ENCODE measurements at regions not wholly inside any gene's neighbourhood (a gene's known extent, or its start where the extent isn't known, plus 50 kb on each side); places are given as distances from the start of the nearest gene placed in this dataset.

DNA sequence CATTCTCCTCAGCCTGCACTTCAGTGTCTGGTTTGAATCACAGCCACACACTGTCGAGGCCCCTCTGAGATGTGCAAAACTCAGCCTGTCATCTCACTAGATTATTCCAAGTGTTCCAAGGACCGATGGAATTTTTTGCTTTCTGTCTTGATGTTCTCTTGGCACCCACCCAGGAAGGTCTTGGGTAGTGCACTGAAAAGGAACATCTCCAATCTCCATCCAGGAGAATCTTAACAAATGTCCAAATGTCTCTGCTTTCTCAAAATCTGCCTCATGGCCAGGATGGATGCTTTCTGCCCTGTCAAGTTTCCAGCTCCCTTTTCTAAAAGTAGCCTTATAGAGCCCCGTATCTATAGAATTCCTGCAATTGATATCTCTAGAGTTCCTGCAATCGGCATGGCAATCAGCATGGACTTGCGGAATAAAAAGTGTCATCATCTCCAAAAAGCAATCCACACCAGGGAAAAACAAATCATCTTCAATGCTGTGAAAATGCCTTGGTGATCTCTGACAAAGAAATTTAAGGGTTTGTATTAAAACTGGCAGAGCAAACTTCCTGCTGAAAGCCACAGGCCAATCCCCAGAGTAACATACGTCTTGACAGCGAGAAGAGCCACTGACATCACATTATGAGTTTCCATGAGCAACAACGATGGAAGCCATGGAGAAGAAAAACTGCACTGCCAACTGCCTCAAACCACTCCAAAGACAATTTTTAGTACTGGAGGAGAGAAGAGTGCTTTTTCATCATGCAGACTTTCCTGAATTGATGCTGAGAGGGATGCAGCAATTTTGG lies 215.3 kb upstream of the FAM9B start:
- no peaks in the 10 kb centered on the region for H3K27me3 ChIP-seq (ENCODE audit: insufficient read depth, low read length)
- H3K27ac ChIP-seq (ENCODE audit: low read length), result no peak overlapping the region
- no peaks in the 10 kb centered on the region for H3K36me3 ChIP-seq (ENCODE audit: insufficient read depth, low read depth, low read length)
- peaks cover 8% of the 10 kb centered on the region; the same call in 1 of the 2 replicates for H3K9me3 ChIP-seq (ENCODE audit: insufficient read depth, low read depth, low read length)
- peaks cover 14% of the 10 kb centered on the region for H3K4me1 ChIP-seq (ENCODE audit: insufficient read depth, low read length)
- H3K9ac ChIP-seq (ENCODE audit: low read depth, low read length), result no peak overlapping the region
- no peak overlapping the region for H3K4me3 ChIP-seq (ENCODE audit: low read length)

DNA sequence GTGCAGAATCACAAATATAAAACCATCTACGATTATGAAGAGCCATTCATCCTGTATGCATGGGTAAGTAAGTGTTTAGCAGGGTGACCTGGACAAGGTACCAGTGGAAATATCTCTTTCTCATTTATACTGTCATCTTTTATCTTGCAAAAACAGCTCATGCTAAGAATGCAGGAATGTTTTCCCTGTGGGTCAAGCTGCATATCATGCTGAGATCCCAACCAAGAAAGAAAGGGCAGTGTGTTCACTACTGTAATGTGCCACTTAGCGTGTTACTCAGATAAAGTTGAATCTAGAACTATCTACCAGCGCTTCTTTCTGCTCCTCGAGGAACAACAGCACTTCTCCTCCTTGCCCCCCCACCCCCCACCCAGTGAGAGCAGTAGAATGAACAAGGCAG lies 212.7 kb upstream of the TBL1X start:
- H3K4me1 ChIP-seq (ENCODE audit: insufficient read depth, low read length), result peaks cover 14% of the 10 kb centered on the region
- H3K27ac ChIP-seq (ENCODE audit: low read length), result peak overlapping the region; percentile 47
- no peak overlapping the region; the same call in 1 of the 2 replicates for H3K4me3 ChIP-seq (ENCODE audit: low read length)
- H3K36me3 ChIP-seq (ENCODE audit: insufficient read depth, low read depth, low read length), result no peaks in the 10 kb centered on the region
- peaks cover 8% of the 10 kb centered on the region; the same call in 1 of the 2 replicates for H3K9me3 ChIP-seq (ENCODE audit: insufficient read depth, low read depth, low read length)
- no peak overlapping the region for H3K9ac ChIP-seq (ENCODE audit: low read depth, low read length)
- H3K27me3 ChIP-seq (ENCODE audit: insufficient read depth, low read length), result no peaks in the 10 kb centered on the region

DNA sequence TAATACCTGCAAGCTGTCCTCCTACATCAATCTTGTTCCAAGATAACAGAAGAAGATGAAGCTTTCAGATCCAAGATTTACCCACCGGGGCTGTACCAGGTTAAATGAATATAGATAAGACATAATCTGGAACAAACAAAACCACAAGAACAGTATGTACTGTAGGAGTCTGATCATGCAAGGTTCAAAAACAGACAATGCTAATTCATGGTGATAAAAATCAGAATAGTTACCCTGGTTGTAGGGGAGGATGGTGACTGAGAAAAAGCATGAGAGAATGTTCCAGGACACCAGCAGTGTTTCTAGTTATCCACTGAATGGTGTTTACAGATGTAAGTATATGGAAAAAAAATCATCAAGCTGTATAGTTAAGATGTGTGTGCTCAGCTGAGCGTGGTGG lies 211.6 kb upstream of the TBL1X start:
- Histone ChIP-seq H3K27me3 (ENCODE audit: insufficient read depth, low read length) (no peaks in the 10 kb centered on the region), H3K4me1 (ENCODE audit: insufficient read depth, low read length) (peaks cover 14% of the 10 kb centered on the region), H3K27ac (ENCODE audit: low read length) (no peak overlapping the region), H3K9me3 (ENCODE audit: insufficient read depth, low read depth, low read length) (peaks cover 8% of the 10 kb centered on the region; the same call in 1 of the 2 replicates), H3K4me3 (ENCODE audit: low read length) (no peak overlapping the region), H3K9ac (ENCODE audit: low read depth, low read length) (no peak overlapping the region), H3K36me3 (ENCODE audit: insufficient read depth, low read depth, low read length) (no peaks in the 10 kb centered on the region)

DNA sequence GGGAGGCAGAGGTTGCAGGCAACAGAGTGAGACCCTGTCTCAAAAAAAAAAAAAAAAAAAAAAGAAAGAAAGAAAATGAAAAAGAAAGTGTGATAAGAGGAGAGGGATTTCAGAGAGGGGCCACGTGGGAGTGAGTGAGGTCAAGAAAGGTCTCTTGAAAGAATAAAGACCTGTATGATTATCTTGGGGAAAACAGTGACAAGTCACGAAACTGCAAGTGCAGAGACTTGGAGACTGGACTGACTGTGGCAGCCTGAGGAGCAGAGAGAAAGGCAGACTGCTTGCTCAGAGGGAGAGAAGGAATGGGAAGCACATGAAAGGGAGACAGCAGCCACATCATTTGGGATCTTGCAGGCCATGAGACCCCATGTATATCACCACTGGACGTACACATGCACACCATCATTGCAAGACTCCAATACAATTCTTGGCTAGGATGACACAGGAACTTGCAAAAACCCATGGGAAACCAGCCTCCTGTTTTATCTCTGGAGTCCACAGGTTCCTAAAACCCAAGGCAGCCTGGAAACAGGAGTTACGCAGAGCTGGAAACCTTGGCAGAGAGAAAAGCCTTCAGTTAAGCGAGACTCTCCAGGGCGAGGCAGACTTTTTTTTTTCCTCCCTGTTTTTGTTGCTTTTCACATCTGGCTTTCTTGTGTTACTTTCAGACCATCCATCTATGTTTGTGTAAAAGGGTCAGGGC lies 207.0 kb upstream of the TBL1X start:
- Histone ChIP-seq H3K27ac (ENCODE audit: low read length) (no peak overlapping the region), H3K9me3 (ENCODE audit: insufficient read depth, low read depth, low read length) (no peaks in the 10 kb centered on the region), H3K36me3 (ENCODE audit: insufficient read depth, low read depth, low read length) (no peaks in the 10 kb centered on the region), H3K9ac (ENCODE audit: low read depth, low read length) (no peak overlapping the region), H3K27me3 (ENCODE audit: insufficient read depth, low read length) (no peaks in the 10 kb centered on the region), H3K4me1 (ENCODE audit: insufficient read depth, low read length) (no peaks in the 10 kb centered on the region), H3K4me3 (ENCODE audit: low read length) (no peak overlapping the region)

DNA sequence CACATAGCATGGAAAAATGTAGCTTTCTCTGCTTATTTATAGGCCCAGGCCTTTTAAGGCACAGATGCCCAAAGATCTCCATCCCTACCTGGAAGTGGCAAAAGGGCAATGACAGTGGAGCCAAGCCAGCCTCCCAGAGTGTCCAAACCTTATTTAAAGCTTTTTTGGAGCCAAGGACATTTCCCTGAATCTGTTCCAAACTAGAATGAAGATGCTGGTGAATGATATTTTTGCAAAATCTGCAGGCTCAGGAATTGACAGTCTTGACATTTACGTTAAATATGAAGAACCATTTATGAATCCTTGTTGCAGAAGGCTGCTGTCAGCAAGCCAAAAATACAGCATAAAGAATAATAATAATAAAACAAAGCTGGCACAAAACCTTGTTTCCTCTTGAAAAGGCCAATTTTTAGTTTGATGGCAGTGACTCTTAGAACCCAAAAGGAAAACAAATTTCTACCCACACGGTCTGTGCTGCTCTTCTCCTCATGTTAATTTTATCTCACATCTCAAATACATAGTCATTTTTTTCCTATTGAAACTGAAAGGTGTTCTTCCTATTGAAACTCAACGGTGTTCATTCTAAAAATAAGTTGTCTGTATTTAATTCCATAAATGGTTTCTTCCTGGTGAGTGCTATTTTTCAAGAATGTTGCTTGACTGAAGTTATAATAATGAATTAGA lies 206.3 kb upstream of the TBL1X start:
- no peak overlapping the region for H3K4me3 ChIP-seq (ENCODE audit: low read length)
- H3K9ac ChIP-seq (ENCODE audit: low read depth, low read length), result no peak overlapping the region
- H3K9me3 ChIP-seq (ENCODE audit: insufficient read depth, low read depth, low read length), result no peaks in the 10 kb centered on the region
- H3K27ac ChIP-seq (ENCODE audit: low read length), result no peak overlapping the region
- H3K27me3 ChIP-seq (ENCODE audit: insufficient read depth, low read length), result no peaks in the 10 kb centered on the region
- no peaks in the 10 kb centered on the region for H3K4me1 ChIP-seq (ENCODE audit: insufficient read depth, low read length)
- H3K36me3 ChIP-seq (ENCODE audit: insufficient read depth, low read depth, low read length), result no peaks in the 10 kb centered on the region

DNA sequence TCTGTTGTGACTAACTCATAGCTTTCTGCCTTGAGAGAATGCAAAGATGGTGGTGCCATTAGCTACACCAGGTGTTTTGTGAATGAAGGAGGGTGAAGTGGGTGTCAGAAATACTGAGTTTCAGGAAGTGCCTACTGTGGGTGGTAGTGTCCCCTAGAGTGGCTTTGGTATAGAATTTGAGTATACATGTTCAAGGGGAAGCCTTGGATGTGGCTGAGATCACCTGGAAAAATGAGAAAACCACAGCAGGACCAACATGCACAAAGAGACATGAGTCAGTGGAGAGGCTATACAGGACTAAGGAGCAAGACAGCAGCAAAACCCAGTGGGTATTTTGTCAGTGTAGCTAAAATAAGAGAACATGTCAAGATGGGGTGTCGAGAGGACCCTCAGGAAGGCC lies 204.3 kb upstream of the TBL1X start:
- Histone ChIP-seq H3K27ac (ENCODE audit: low read length) (no peak overlapping the region), H3K9me3 (ENCODE audit: insufficient read depth, low read depth, low read length) (no peaks in the 10 kb centered on the region), H3K36me3 (ENCODE audit: insufficient read depth, low read depth, low read length) (no peaks in the 10 kb centered on the region), H3K4me1 (ENCODE audit: insufficient read depth, low read length) (no peaks in the 10 kb centered on the region), H3K27me3 (ENCODE audit: insufficient read depth, low read length) (no peaks in the 10 kb centered on the region), H3K4me3 (ENCODE audit: low read length) (no peak overlapping the region), H3K9ac (ENCODE audit: low read depth, low read length) (no peak overlapping the region)

DNA sequence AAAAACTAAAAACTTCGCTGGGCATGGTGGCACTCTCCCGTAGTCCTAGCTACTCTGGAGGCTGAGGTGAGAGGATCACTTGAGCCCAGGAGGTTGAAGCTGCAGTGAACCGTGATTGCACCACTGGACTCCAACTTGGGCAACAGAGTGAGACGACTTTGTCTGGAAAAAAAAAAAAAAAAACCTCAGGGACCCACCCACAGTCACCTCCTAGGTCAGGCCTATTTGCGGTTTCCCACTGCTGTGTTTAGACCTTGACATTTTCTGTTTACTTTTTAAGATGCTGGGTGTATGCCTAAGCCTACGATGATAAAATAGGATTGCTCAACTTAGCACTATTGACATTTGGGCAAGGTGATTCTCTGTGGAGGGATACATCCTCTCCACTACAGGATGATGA lies 197.4 kb upstream of the TBL1X start:
- Histone ChIP-seq H3K27ac (ENCODE audit: low read length) (no peak overlapping the region), H3K27me3 (ENCODE audit: insufficient read depth, low read length) (no peaks in the 10 kb centered on the region), H3K9ac (ENCODE audit: low read depth, low read length) (no peak overlapping the region), H3K36me3 (ENCODE audit: insufficient read depth, low read depth, low read length) (no peaks in the 10 kb centered on the region), H3K4me3 (ENCODE audit: low read length) (no peak overlapping the region), H3K9me3 (ENCODE audit: insufficient read depth, low read depth, low read length) (no peaks in the 10 kb centered on the region), H3K4me1 (ENCODE audit: insufficient read depth, low read length) (no peaks in the 10 kb centered on the region)

DNA sequence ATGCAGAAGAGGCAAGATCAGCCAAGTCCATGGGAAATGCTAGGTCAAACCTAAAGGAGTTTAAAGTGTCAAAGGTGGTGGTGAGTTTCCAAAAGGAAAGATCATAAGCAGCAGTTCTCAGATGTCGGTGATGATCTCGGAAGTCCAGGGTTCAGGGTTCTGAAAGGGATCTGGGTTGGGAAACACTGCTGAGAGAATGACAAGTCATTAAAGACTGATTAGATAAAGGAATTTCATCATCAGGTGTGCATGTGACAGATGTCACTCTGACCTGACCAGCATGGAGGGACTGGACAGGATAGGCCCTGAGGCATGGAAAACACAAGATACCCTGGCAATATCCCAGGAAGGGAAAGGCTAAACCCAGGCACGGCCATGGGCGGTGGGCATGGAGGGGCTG lies 195.7 kb upstream of the TBL1X start:
- Histone ChIP-seq H3K4me1 (ENCODE audit: insufficient read depth, low read length) (no peaks in the 10 kb centered on the region), H3K27ac (ENCODE audit: low read length) (no peak overlapping the region), H3K9ac (ENCODE audit: low read depth, low read length) (no peak overlapping the region), H3K27me3 (ENCODE audit: insufficient read depth, low read length) (no peaks in the 10 kb centered on the region), H3K36me3 (ENCODE audit: insufficient read depth, low read depth, low read length) (no peaks in the 10 kb centered on the region), H3K9me3 (ENCODE audit: insufficient read depth, low read depth, low read length) (no peaks in the 10 kb centered on the region), H3K4me3 (ENCODE audit: low read length) (no peak overlapping the region)

DNA sequence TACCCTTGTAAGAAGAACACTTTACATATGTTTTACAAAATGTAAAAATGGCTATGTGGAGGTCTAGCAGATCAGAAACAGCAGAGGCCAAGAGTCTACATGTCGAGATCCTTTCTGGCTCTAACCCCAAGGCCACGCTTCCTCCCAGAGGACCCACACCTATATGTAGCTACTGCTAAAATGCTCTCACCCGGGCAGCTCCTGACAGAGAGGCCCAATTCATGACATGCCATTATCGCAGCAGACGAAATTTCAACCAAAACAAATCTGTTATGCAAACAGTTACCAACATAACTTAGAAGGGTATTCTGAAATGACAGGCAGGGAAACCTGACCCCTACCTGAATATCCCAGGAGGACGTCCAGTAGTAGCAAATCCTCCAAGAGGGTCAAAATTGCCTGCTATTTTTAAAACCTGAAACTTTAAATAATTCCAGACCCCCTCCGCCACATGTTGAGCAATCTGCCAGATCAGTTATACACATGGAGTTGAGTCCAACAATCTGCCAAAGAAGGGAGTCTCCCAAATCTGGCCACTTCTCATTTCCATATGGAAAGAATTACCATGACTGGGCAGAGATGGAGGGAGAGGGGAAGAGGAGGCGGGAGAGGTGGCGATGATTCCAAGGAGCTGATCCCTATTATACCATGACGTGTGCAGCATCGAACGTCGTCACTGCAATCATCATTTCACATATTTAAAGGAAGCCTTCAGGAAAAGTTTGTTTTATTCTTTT lies 192.9 kb upstream of the TBL1X start:
- no peaks in the 10 kb centered on the region for H3K9me3 ChIP-seq (ENCODE audit: insufficient read depth, low read depth, low read length)
- no peaks in the 10 kb centered on the region for H3K36me3 ChIP-seq (ENCODE audit: insufficient read depth, low read depth, low read length)
- no peaks in the 10 kb centered on the region for H3K4me1 ChIP-seq (ENCODE audit: insufficient read depth, low read length)
- no peak overlapping the region for H3K9ac ChIP-seq (ENCODE audit: low read depth, low read length)
- no peaks in the 10 kb centered on the region for H3K27me3 ChIP-seq (ENCODE audit: insufficient read depth, low read length)
- no peak overlapping the region for H3K4me3 ChIP-seq (ENCODE audit: low read length)
- H3K27ac ChIP-seq (ENCODE audit: low read length), result no peak overlapping the region

DNA sequence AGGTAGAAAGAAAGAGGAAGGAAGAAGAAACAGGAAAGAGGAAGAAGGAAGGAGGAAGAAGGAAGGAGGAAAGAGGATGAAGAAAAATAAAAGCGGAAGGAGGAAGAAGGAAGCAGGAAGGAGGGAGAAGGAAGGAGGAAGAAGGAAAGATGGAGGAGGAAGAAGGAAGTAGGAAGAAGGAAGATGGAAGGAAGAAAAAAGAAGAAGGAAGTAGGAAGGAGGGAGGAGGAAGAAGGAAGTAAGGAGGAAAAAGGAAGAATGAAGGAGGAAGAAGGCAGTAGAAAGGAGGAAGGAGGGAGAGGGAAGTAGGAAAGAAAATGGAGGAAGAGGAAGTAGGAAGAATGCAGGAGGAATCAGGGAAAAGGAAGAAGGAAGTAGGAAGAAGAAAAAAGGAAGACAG lies 191.1 kb upstream of the TBL1X start:
- H3K4me1 ChIP-seq (ENCODE audit: insufficient read depth, low read length), result no peaks in the 10 kb centered on the region
- no peaks in the 10 kb centered on the region for H3K9me3 ChIP-seq (ENCODE audit: insufficient read depth, low read depth, low read length)
- no peak overlapping the region for H3K4me3 ChIP-seq (ENCODE audit: low read length)
- no peaks in the 10 kb centered on the region for H3K27me3 ChIP-seq (ENCODE audit: insufficient read depth, low read length)
- H3K9ac ChIP-seq (ENCODE audit: low read depth, low read length), result no peak overlapping the region
- H3K27ac ChIP-seq (ENCODE audit: low read length), result no peak overlapping the region
- no peaks in the 10 kb centered on the region for H3K36me3 ChIP-seq (ENCODE audit: insufficient read depth, low read depth, low read length)

DNA sequence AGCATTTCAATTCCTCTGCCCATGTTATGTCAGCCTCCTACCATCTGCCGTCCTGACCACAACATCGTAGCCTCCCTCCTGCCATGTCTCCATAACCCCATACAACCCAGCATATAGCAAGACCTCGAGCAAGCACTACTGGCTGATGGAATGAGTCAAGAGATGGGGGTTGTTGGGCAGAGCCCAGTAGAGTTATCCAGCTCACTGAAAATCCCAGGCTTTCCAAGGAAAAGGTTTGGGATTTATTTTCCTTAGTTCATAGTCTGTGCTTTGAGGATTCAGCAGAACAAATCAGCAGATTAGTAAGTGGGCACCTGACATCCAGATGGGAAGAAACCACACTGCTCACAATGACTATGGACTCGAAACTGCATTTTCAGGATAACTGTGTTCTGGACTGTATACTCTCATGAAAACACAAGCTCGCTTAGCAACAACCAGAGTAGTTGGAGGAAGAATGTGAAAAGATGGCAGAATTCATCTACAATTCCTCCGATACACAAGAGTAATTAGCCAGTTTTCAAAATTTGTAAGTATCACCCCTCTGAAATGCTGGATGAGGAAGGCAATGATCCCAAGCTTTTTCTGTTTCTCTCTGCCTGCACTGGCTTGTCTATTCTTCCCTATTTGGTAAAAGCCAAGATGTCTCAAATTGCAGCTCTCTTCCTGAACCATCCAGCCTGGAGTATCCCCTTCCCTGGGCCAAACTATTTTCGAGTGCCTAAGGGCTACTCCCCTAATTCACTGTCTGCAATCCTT lies 186.2 kb upstream of the TBL1X start:
- Histone ChIP-seq H3K36me3 (ENCODE audit: insufficient read depth, low read depth, low read length) (no peaks in the 10 kb centered on the region), H3K27me3 (ENCODE audit: insufficient read depth, low read length) (no peaks in the 10 kb centered on the region), H3K9ac (ENCODE audit: low read depth, low read length) (no peak overlapping the region), H3K4me3 (ENCODE audit: low read length) (no peak overlapping the region), H3K9me3 (ENCODE audit: insufficient read depth, low read depth, low read length) (no peaks in the 10 kb centered on the region), H3K27ac (ENCODE audit: low read length) (no peak overlapping the region), H3K4me1 (ENCODE audit: insufficient read depth, low read length) (no peaks in the 10 kb centered on the region)

Measured in iPS-20b (cell line).